Activated CD8-positive, alpha-beta memory T cell treated with anti-CD3 and anti-CD28 coated beads for 1 hour (primary cell): ENCODE measurements at regions not wholly inside any gene's neighbourhood (a gene's known extent, or its start where the extent isn't known, plus 50 kb on each side); places are given as distances from the start of the nearest gene placed in this dataset.
"Not testable (repeated sequence)": the region's sequence is repeated elsewhere in the genome, so short reads cannot be mapped to it uniquely, and the experiment has no call there.

Experiments used
- DNase-seq, 2 donors: peaks; one replicate each; pipeline ENCODE4 v3.0.0-alpha.2; 2020; ENCODE audit warnings: low read depth in 1 of 2; ENCODE audit errors: extremely low read depth in 1 of 2

DNA sequence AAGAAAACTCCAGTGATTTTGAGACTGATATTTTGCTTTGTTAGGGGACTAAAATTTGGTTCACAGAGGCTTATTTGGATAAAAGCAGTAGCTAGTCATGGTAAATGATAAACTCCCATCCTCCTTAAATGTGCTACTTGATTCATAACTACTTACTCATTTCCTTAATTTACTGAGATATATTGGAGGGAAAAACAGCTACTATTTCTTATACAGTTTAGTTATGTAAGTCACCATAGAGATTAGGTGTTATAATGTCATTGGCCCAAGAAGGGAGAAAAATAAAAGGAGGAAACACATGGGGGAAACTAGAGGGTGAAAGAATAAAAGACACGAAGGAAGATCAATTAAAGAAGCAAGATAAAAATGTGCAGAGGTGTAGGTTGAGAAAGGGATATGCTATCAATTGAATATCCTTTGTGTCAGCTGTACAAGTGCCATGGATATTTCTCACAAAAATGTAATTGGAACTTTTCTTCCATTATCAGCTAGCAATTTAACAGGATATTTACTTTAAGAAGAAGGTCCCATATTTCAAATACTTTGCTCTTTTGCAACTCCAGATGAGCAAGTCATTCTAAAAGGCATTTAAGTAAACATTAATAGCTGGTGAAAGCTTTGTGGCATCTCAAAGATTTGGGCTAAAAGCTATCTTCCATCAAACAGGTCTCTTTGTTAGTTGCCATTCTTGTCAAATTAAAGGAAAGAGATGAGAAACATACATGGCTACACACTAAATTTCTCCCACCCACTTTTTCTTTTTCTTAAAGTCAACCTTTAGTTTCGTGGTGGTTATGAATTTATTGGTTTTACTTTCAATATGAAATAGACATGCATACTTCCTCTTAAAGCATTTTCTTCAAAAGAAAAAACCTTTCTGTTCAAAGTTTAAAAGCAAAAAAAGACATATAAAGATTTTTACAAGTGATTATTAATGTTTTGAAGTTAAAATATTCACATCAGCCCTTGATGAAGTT, 439.5 kb downstream of the CCER1 start:
- DNase-seq: no peak

GRCh38 chr12:90514325-90514724, 440.7 kb downstream of the CCER1 start:
- no peak for DNase-seq

GRCh38 chr12:90512518-90512917, 442.5 kb downstream of the CCER1 start:
- DNase-seq: no peak

DNA sequence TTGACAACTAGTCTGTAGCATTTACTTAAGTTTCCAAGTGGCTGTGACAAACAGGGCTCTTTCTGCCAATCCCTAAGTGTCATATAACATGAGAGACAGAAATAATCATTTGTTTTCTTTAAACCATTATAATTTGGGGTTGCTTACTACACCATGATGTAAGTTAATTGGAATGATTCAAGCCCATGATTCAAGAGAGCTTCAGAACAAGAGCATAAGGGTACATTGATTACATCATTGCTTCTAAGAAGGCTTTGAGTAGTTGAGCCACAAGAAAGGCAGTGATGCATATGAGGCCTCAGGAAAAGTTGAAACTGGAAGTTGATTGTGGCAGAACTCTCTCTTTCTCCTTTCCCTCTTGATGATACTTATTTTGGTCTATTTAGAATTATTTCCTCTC, 444.0 kb downstream of the CCER1 start:
- no peak for DNase-seq

- DNase-seq: no peak
These were observed 450.2 kb downstream of the CCER1 start for GRCh38 chr12:90504806-90505205.

GRCh38 chr12:90502070-90502469, 452.9 kb downstream of the CCER1 start:
- DNase-seq: no peak

GRCh38 chr12:90501412-90501811, 453.6 kb downstream of the CCER1 start:
- no peak for DNase-seq

- no peak for DNase-seq
These were observed 455.2 kb downstream of the CCER1 start for GRCh38 chr12:90499795-90500194.

DNA sequence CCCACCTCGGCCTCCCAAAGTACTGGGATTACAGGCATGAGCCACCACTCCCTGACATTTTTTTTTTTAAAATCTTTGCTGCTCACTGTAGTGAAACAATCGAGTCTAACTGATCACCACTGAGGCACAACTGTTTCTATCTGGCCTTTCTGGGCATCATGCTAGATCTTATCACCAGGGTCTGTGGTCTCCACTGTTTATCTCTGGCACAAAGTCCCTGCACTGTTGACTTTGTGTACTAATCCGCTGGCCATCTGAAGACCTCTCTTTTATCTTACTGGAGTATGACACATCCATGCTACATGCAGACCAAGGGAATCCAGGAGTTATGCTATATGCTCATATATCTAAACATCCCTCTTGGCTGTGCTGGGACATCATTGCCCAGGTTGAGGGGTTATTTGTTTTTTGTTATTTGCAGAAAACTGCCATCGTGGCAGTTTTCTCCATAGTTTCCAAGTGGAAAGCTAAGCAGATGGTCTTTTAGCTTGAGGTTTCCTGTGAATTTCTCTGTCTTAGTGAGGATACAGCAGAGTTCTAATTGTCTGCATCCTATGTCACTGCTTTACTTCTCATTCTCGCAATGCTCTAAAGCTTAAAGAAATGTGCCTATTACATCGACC, 456.9 kb downstream of the CCER1 start:
- no peak for DNase-seq

DNA sequence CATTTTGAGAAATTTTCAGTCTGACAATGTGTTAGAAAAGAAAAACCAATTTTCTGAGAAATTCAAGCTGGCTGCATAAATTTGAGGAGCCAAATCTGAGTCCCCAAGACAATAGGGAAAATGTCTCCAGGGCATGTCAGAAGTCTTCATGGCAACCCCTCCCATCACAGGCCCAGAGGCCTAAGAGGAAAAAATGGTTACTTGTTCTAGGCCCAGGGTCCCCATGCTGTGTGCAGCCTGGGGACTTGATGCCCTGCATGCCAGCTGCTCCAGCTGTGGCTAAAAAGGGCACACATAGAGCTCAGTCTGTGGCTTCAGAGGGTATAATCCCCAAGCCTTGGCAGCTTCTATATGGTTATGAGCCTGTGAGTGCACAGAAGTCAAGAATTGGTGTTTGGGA, 464.6 kb downstream of the CCER1 start:
- no peak for DNase-seq

DNA sequence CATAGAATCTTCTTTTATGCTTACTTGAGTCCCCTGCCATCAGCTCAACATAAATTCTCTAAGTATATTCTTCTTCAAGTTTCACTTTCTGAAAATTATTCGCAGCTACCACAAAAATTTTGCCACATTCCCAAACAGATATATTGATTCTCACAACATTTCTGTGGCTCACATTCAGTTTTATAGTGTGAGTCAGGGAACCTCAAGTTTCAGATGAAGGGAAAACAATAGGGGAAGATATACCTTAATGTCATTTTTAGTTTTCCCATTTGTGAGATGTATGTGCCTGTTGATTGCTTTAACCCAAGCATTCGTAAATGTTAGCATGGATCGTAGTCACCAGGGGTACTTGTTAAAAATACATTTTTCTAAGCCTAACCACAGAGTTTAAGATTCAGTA, 465.8 kb downstream of the CCER1 start:
- DNase-seq: no peak

- DNase-seq: no peak
These were observed 469.4 kb downstream of the CCER1 start for GRCh38 chr12:90485560-90485959.

DNA sequence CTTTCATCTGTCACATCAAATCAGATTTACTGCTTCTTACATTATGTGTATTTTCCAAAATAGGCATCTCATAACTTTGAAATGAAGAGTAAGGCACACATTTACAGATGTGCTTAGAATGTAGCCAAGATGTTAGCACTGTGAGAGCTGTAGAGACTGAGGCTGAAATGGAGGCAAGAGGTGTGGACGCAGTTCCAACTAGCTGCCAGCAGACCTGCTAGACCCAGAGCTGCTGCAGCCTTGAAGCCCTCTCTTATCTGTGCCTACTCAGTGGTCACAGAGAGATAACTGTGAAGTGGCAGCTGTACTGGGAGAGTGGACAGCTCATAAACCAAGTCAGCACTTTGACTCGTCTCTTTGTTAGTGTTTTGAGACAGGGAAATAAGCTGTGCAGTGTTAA, 470.9 kb downstream of the CCER1 start:
- no peak for DNase-seq

DNA sequence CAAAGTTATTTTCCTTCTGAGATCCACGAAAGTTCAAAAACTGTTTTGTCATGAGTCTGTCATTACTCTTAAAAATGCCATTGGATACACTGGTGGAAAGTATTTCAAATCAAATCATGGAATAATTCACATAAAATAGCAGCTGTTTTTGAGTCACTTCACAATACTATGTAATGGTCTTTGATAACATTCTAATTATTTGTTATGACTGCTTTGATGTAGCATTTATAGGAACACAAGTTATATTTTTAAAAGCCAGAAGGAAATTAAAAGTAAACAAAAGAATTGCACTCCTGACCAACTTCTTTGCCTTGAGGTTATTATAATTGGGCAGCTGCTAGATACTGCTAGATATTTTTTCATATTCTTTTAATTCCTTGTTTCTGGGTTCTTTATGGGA, 473.2 kb downstream of the CCER1 start:
- no peak for DNase-seq

GRCh38 chr12:90479237-90479636, 475.7 kb downstream of the CCER1 start:
- no peak for DNase-seq

DNA sequence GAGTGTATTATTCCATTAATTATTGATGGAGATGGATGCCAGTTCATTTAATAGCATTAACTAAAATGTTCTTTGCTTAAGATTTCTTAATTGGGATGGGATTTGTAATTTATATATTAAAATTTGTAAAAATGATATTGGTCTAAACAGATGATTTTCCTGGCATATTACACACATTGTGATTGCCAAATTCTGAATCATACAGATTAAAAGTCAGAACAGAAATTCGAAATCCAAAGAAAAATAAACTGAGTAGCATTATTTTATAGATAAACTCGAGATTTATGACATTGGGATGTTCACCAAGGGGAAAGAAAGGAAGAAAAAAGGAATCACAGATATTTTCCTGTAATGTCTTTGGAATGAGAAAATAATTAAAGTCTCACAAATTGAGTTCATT, 481.1 kb downstream of the CCER1 start:
- DNase-seq: no peak

GRCh38 chr12:90460681-90461080, 494.3 kb downstream of the CCER1 start:
- DNase-seq: no peak

- DNase-seq: no peak
These were observed 498.7 kb downstream of the CCER1 start for GRCh38 chr12:90456248-90456647.

- DNase-seq: no peak
These were observed 499.2 kb downstream of the CCER1 start for GRCh38 chr12:90455756-90456155.

- DNase-seq: no peak
These were observed 505.4 kb downstream of the CCER1 start for GRCh38 chr12:90449611-90450010.

DNA sequence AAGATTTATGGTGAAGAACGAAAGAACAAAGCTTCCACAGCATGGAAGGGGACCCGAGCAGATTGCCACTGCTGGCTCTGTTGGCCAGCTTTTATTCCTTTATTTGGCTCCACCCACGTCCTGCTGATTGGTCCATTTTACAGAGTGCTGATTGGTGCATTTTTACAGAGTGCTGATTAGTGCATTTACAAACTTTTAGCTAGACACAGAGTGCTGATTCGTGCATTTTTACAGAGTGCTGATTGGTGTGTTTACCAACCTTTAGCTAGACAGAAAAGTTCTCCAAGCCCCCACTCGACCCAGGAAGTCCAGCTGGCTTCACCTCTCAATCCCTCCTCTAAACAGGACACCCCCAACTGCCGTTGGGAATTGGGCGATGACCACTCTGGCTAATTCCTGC, 511.5 kb downstream of the CCER1 start:
- not testable (repeated sequence) for DNase-seq

- no peak for DNase-seq
These were observed 513.5 kb downstream of the CCER1 start for GRCh38 chr12:90441431-90441830.
